Ovary (tissue), 3 donors: ENCODE measurements at regions not wholly inside any gene's neighbourhood (a gene's known extent, or its start where the extent isn't known, plus 50 kb on each side); places are given as distances from the start of the nearest gene placed in this dataset.

ENCODE experiments used
- EP300 ChIP-seq: sonication (generic); formaldehyde crosslinking; IDR thresholded peaks from one replicate; pipeline ENCODE4 v1.6.1; 2017; ENCODE audit warnings: antibody characterized with exemption
- POLR2A ChIP-seq: fragments of 450-650 bp; IDR thresholded peaks from one replicate; pipeline ENCODE4 v1.6.1; 2017; ENCODE audit warnings: antibody characterized with exemption, mild to moderate bottlenecking, moderate library complexity
- TF ChIP-seq, protein P1 (sequence below), 3 donors: fragments of 450-650 bp in 2 of 3; fragments of 200-600 bp in 1 of 3; IDR thresholded peaks; one replicate each; pipeline versions ENCODE4 v1.5.1 to v1.8.0; 2016 to 2022; ENCODE audit warnings: antibody characterized with exemption in 3 of 3, mild to moderate bottlenecking in 1 of 3
- donor health status: DM: no; HTN: no; CAD: no.

DNA sequence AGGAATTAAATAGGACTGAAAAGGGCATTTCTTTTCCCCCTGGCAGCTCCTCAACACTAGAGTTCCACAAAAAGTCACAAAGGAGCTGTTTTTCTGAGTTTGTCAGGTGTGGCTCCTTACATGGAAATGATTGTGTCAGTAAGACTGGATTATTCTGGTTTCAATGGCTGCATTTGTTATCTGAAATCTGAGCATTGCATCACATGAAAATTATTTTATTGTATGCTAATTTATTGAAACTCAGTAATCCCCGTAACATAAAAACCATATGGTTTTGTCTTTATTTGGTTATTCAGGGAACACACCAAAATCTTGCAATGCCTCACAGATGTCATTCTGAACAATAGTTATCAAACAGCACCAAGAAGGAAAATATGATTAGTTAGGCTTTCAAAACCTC is 439.7 kb upstream of the TNP1 start:
- TF ChIP-seq, protein P1, sequence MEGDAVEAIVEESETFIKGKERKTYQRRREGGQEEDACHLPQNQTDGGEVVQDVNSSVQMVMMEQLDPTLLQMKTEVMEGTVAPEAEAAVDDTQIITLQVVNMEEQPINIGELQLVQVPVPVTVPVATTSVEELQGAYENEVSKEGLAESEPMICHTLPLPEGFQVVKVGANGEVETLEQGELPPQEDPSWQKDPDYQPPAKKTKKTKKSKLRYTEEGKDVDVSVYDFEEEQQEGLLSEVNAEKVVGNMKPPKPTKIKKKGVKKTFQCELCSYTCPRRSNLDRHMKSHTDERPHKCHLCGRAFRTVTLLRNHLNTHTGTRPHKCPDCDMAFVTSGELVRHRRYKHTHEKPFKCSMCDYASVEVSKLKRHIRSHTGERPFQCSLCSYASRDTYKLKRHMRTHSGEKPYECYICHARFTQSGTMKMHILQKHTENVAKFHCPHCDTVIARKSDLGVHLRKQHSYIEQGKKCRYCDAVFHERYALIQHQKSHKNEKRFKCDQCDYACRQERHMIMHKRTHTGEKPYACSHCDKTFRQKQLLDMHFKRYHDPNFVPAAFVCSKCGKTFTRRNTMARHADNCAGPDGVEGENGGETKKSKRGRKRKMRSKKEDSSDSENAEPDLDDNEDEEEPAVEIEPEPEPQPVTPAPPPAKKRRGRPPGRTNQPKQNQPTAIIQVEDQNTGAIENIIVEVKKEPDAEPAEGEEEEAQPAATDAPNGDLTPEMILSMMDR (IDR thresholded peaks at IDR 0.05), result no peak
- TF ChIP-seq POLR2A (no peak), EP300 (no peak)
